ENCODE measurements at regions not wholly inside any gene's neighbourhood (a gene's known extent, or its start where the extent isn't known, plus 50 kb on each side); places are given as distances from the start of the nearest gene placed in this dataset.

DNA sequence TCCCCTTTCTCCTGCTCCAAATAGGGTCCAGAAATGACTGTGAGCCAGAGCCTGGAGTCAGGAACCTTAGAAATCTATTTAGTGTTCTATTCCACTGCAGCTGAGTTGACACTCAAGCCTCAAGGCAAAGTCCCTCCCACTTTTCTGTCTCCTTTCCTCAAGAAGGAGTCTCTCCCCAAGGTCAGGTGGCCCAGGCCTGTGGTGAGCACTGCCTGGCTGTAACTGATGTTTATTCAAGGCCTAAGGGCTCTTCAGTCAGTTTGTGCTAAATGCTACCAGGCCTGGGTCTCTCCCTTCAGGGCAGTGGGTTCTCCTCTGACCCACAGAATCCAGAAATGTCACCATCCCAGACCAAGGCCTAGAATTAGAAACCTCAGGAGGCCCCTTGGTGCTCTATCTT, 1042.9 kb upstream of the EPHA7 start:
- Histone ChIP-seq H3K9me3 (no peaks in the 10 kb centered on the region), H3K27ac (ENCODE audit: low read depth in 2 of 2, low read length in 1 of 2) (no peak overlapping the region), H3K9me2 (no peaks in the 10 kb centered on the region), H3K9ac (no peak overlapping the region), H3K4me1 (ENCODE audit: control insufficient read depth in 1 of 2, insufficient read depth in 2 of 2, low read depth in 1 of 2, low read length in 1 of 2) (no peaks in the 10 kb centered on the region), H4K20me1 (ENCODE audit: insufficient read depth) (no peaks in the 10 kb centered on the region), H3K27me3 (ENCODE audit: insufficient read depth) (no peaks in the 10 kb centered on the region), H3K4me2 (no peak overlapping the region), H2AFZ (ENCODE audit: low read depth) (no peak overlapping the region), H3K4me3 (ENCODE audit: low read depth in 2 of 2, low read length in 1 of 2) (no peak overlapping the region), H3F3A (replicated peaks; ENCODE audit: insufficient read depth) (no peaks in the 10 kb centered on the region), H3K79me2 (ENCODE audit: insufficient read depth) (no peaks in the 10 kb centered on the region), H3K36me3 (replicated peaks in 1 of 2; ENCODE audit: control insufficient read depth in 1 of 2, insufficient read depth in 2 of 2, low read length in 1 of 2) (no peaks in the 10 kb centered on the region)
- CTCF ChIA-PET: no interaction called here
- DNase-seq: no peak
- POLR2A ChIA-PET: no interaction called here
- TF ChIP-seq MXI1 (IDR thresholded peaks at IDR 0.05; ENCODE audit: low read depth, low read length) (no peak), GABPA (IDR thresholded peaks at IDR 0.05; ENCODE audit: low read depth) (no peak), FOSL2 (IDR thresholded peaks at IDR 0.05; ENCODE audit: borderline replicate concordance, low read depth) (no peak), RCOR1 (IDR thresholded peaks at IDR 0.05; ENCODE audit: low read length) (no peak), RFX5 (IDR thresholded peaks at IDR 0.05; ENCODE audit: low read length) (no peak), NRF1 (IDR thresholded peaks at IDR 0.05; ENCODE audit: low read depth, low read length) (no peak), CHD2 (IDR thresholded peaks at IDR 0.05; ENCODE audit: low read length, partially characterized antibody) (no peak), SIN3A (IDR thresholded peaks at IDR 0.05; ENCODE audit: borderline replicate concordance, low read depth, low read length) (no peak), TEAD4 (IDR thresholded peaks at IDR 0.05; ENCODE audit: borderline replicate concordance, insufficient read depth) (no peak), FOXJ3 (CRISPR knock-in tag; IDR thresholded peaks at IDR 0.05) (no peak), NFIC (IDR thresholded peaks at IDR 0.05; ENCODE audit: borderline replicate concordance) (no peak), TAF1 (IDR thresholded peaks at IDR 0.05; ENCODE audit: borderline replicate concordance, low read depth, low read length) (no peak), YY1 (IDR thresholded peaks at IDR 0.05; ENCODE audit: low read depth) (no peak)
- TF ChIP-seq, protein P1, sequence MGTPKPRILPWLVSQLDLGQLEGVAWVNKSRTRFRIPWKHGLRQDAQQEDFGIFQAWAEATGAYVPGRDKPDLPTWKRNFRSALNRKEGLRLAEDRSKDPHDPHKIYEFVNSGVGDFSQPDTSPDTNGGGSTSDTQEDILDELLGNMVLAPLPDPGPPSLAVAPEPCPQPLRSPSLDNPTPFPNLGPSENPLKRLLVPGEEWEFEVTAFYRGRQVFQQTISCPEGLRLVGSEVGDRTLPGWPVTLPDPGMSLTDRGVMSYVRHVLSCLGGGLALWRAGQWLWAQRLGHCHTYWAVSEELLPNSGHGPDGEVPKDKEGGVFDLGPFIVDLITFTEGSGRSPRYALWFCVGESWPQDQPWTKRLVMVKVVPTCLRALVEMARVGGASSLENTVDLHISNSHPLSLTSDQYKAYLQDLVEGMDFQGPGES (IDR thresholded peaks at IDR 0.05; ENCODE audit: low read depth, low read length): no peak
- TF ChIP-seq, protein P2, sequence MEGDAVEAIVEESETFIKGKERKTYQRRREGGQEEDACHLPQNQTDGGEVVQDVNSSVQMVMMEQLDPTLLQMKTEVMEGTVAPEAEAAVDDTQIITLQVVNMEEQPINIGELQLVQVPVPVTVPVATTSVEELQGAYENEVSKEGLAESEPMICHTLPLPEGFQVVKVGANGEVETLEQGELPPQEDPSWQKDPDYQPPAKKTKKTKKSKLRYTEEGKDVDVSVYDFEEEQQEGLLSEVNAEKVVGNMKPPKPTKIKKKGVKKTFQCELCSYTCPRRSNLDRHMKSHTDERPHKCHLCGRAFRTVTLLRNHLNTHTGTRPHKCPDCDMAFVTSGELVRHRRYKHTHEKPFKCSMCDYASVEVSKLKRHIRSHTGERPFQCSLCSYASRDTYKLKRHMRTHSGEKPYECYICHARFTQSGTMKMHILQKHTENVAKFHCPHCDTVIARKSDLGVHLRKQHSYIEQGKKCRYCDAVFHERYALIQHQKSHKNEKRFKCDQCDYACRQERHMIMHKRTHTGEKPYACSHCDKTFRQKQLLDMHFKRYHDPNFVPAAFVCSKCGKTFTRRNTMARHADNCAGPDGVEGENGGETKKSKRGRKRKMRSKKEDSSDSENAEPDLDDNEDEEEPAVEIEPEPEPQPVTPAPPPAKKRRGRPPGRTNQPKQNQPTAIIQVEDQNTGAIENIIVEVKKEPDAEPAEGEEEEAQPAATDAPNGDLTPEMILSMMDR (IDR thresholded peaks at IDR 0.05): no peak
- TF ChIP-seq, protein P3, sequence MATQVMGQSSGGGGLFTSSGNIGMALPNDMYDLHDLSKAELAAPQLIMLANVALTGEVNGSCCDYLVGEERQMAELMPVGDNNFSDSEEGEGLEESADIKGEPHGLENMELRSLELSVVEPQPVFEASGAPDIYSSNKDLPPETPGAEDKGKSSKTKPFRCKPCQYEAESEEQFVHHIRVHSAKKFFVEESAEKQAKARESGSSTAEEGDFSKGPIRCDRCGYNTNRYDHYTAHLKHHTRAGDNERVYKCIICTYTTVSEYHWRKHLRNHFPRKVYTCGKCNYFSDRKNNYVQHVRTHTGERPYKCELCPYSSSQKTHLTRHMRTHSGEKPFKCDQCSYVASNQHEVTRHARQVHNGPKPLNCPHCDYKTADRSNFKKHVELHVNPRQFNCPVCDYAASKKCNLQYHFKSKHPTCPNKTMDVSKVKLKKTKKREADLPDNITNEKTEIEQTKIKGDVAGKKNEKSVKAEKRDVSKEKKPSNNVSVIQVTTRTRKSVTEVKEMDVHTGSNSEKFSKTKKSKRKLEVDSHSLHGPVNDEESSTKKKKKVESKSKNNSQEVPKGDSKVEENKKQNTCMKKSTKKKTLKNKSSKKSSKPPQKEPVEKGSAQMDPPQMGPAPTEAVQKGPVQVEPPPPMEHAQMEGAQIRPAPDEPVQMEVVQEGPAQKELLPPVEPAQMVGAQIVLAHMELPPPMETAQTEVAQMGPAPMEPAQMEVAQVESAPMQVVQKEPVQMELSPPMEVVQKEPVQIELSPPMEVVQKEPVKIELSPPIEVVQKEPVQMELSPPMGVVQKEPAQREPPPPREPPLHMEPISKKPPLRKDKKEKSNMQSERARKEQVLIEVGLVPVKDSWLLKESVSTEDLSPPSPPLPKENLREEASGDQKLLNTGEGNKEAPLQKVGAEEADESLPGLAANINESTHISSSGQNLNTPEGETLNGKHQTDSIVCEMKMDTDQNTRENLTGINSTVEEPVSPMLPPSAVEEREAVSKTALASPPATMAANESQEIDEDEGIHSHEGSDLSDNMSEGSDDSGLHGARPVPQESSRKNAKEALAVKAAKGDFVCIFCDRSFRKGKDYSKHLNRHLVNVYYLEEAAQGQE (IDR thresholded peaks at IDR 0.05; ENCODE audit: low read depth, low read length): no peak
- TF ChIP-seq, protein P4, sequence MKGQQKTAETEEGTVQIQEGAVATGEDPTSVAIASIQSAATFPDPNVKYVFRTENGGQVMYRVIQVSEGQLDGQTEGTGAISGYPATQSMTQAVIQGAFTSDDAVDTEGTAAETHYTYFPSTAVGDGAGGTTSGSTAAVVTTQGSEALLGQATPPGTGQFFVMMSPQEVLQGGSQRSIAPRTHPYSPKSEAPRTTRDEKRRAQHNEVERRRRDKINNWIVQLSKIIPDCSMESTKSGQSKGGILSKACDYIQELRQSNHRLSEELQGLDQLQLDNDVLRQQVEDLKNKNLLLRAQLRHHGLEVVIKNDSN (IDR thresholded peaks at IDR 0.05; ENCODE audit: borderline replicate concordance, low read depth): no peak
- TF ChIP-seq, protein P5, sequence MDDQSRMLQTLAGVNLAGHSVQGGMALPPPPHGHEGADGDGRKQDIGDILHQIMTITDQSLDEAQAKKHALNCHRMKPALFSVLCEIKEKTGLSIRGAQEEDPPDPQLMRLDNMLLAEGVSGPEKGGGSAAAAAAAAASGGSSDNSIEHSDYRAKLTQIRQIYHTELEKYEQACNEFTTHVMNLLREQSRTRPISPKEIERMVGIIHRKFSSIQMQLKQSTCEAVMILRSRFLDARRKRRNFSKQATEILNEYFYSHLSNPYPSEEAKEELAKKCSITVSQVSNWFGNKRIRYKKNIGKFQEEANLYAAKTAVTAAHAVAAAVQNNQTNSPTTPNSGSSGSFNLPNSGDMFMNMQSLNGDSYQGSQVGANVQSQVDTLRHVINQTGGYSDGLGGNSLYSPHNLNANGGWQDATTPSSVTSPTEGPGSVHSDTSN (IDR thresholded peaks at IDR 0.05): no peak

All from SK-N-SH (cell line).